HepG2 (cell line): ENCODE measurements at regions not wholly inside any gene's neighbourhood (a gene's known extent, or its start where the extent isn't known, plus 50 kb on each side); places are given as distances from the start of the nearest gene placed in this dataset.

Experiments used
- ATAC-seq: fragments of 200-7000 bp; cut with Tn5 transposase; 3 replicates; pipeline ENCODE4 v1.9.1; 2020; ENCODE audit warnings: mild to moderate bottlenecking, moderate library complexity
- BruUV-seq: library from RNA; stranded (reverse); fragments of 400-500 nt; replicated peaks from 2 replicates; lab custom pipeline; 2021; lab: Mats Ljungman, UMichigan
- CTCF ChIA-PET: fragments of 300-600 bp; formaldehyde crosslinking; extraction: SDS; loops from one replicate; lab custom pipeline; 2021; ENCODE audit warnings: low total read pairs, inconsistent platforms, low intra/inter-chr PET ratio; lab: Yijun Ruan, JAX
- POLR2A ChIA-PET: fragments of 350-600 bp; sonication (Branson Sonifier 250); formaldehyde crosslinking; loops from one replicate; lab custom pipeline; 2020; ENCODE audit warnings: antibody characterized with exemption, inconsistent platforms; lab: Yijun Ruan, JAX
- DNase-seq: peaks from one replicate; pipeline ENCODE4 v3.0.0-alpha.2; 2015; ENCODE audit warnings: low spot score
- FAIRE-seq: peaks from 3 replicates; lab custom pipeline; 2011; peaks lifted over from hg19 to GRCh38; lab: Jason Lieb, UNC
- H2AFZ ChIP-seq: one replicate; pipeline ENCODE4 v1.6.1; 2011; ENCODE audit warnings: low read length, inconsistent platforms
- H3K27ac ChIP-seq: fragments of 300-600 bp; 3 replicates; pipeline ENCODE4 v1.8.0; 2011; ENCODE audit warnings: mixed run types, mild to moderate bottlenecking, mixed read lengths, low read length, inconsistent platforms; ENCODE audit not compliant: insufficient read depth; ENCODE audit errors: extremely low read length
- H3K27me3 ChIP-seq, 2 experiments: fragments of 200-600 bp in 1 of 2; 2 replicates in 1 of 2; 3 replicates in 1 of 2; pipeline versions ENCODE4 v1.6.0 to v1.8.0; 2011; ENCODE audit warnings: low read length in 2 of 2, mild to moderate bottlenecking in 2 of 2, moderate library complexity in 2 of 2, inconsistent platforms in 1 of 2; ENCODE audit not compliant: insufficient read depth in 2 of 2, control insufficient read depth in 1 of 2
- H3K36me3 ChIP-seq, 2 experiments: fragments of 200-600 bp in 1 of 2; replicated peaks in 1 of 2; 2 replicates in 1 of 2; 3 replicates in 1 of 2; pipeline versions ENCODE4 v1.5.1 to v1.8.0; 2011; ENCODE audit warnings: low read length in 2 of 2, inconsistent platforms in 1 of 2; ENCODE audit not compliant: insufficient read depth in 2 of 2, control insufficient read depth in 1 of 2
- H3K4me1 ChIP-seq: 2 replicates; pipeline ENCODE4 v1.5.1; 2012; ENCODE audit warnings: low read length, inconsistent platforms; ENCODE audit not compliant: insufficient read depth
- H3K4me2 ChIP-seq: 2 replicates; pipeline ENCODE4 v1.6.0; 2011; ENCODE audit warnings: low read depth, low read length, inconsistent platforms
- H3K4me3 ChIP-seq, 3 experiments: fragments of 200-600 bp in 1 of 3; sonication (generic), shearing (Covaris generic) in 1 of 3; replicated peaks in 1 of 3; 2 replicates each; pipeline ENCODE4 v1.5.1; 2011 to 2016; ENCODE audit warnings: low read length in 3 of 3, inconsistent platforms in 2 of 3, low read depth in 2 of 3, mild to moderate bottlenecking in 2 of 3, control low read depth in 1 of 3, mixed read lengths in 1 of 3; ENCODE audit not compliant: insufficient read depth in 1 of 3
- H3K79me2 ChIP-seq: one replicate; pipeline ENCODE4 v1.6.1; 2011; ENCODE audit warnings: low read length, inconsistent platforms; ENCODE audit not compliant: insufficient read depth
- H3K9ac ChIP-seq: 2 replicates; pipeline ENCODE4 v1.6.0; 2011; ENCODE audit warnings: mild to moderate bottlenecking, low read depth, low read length, inconsistent platforms; ENCODE audit not compliant: insufficient read depth
- H3K9me3 ChIP-seq: 2 replicates; pipeline ENCODE4 v1.5.1; 2012; ENCODE audit warnings: mild to moderate bottlenecking, low read length
- H4K20me1 ChIP-seq: 2 replicates; pipeline ENCODE4 v1.6.0; 2011; ENCODE audit warnings: inconsistent platforms, mild to moderate bottlenecking, low read length, moderate library complexity; ENCODE audit not compliant: insufficient read depth
- CENPT ChIP-seq: sonication (generic); formaldehyde crosslinking; IDR thresholded peaks from 2 replicates; pipeline ENCODE4 v1.8.0; 2022; ENCODE audit warnings: low read depth, mild to moderate bottlenecking, moderate library complexity, missing genetic modification reagents
- CHD4 ChIP-seq: fragments of 200-600 bp; sonication (generic); IDR thresholded peaks from 2 replicates; pipeline ENCODE4 v1.7.0; 2017; ENCODE audit warnings: mild to moderate bottlenecking, low read length, borderline replicate concordance
- FOXA3 ChIP-seq: IDR thresholded peaks from 2 replicates; pipeline ENCODE4 v1.6.1; 2016; ENCODE audit warnings: missing genetic modification reagents, missing compliant biosample characterization
- ISX ChIP-seq: sonication (generic); formaldehyde crosslinking; conservative IDR thresholded peaks from 2 replicates; pipeline ENCODE4 v1.5.0; 2020; ENCODE audit warnings: missing genetic modification reagents
- PAF1 ChIP-seq: IDR thresholded peaks from 2 replicates; pipeline ENCODE4 v1.6.1; 2016; ENCODE audit warnings: missing genetic modification reagents, missing compliant biosample characterization
- RBM22 ChIP-seq: fragments of 200-400 bp; formaldehyde crosslinking; optimal IDR thresholded peaks from 2 replicates; pipeline ENCODE3; 2017; ENCODE audit warnings: mild to moderate bottlenecking, low read length, moderate library complexity
- TBP ChIP-seq: sonication (generic); formaldehyde crosslinking; IDR thresholded peaks from 2 replicates; pipeline ENCODE4 v1.5.0; 2020; ENCODE audit warnings: missing genetic modification reagents
- THAP11 ChIP-seq: IDR thresholded peaks from 2 replicates; pipeline ENCODE4 v1.6.1; 2016; ENCODE audit warnings: missing biosample characterization, missing genetic modification reagents
- TRAFD1 ChIP-seq: sonication (generic); formaldehyde crosslinking; IDR thresholded peaks from 2 replicates; pipeline ENCODE4 v1.5.1; 2020; ENCODE audit warnings: missing genetic modification reagents, mild to moderate bottlenecking, borderline replicate concordance
- ZNF205 ChIP-seq: IDR thresholded peaks from 2 replicates; pipeline ENCODE4 v1.6.1; 2018; ENCODE audit warnings: missing biosample characterization, missing genetic modification reagents
- ZNF484 ChIP-seq: sonication (generic); formaldehyde crosslinking; IDR thresholded peaks from 2 replicates; pipeline ENCODE4 v1.5.1; 2020; ENCODE audit warnings: mild to moderate bottlenecking, low read depth, missing genetic modification reagents, borderline replicate concordance
- ZNF562 ChIP-seq: sonication (generic); formaldehyde crosslinking; IDR thresholded peaks from 2 replicates; pipeline ENCODE4 v1.8.0; 2022; ENCODE audit warnings: missing genetic modification reagents, borderline replicate concordance
- WGBS: methylation state at CpG from one replicate; pipeline ENCODE4 v1.1.6; 2017; ENCODE audit warnings: low lambda C conversion rate; 5-methylcytosine and 5-hydroxymethylcytosine counted together
- in situ Hi-C: cut with HindIII; loops from 2 replicates; pipeline ENCODE4 v1.10.0; 2017; ENCODE audit warnings: low pct_unique_long_range_greater_than_20kb; ENCODE audit not compliant: extremely low pct_ligation_motif_present
- intact Hi-C: fragments of 100-400 bp; cut with micrococcal nuclease; formaldehyde crosslinking; loops from one replicate; pipeline ENCODE4 v1.10.0; 2022; ENCODE audit not compliant: unreplicated experiment
- TF ChIP-seq, protein P1 (sequence below): sonication (generic); formaldehyde crosslinking; IDR thresholded peaks from 2 replicates; pipeline ENCODE4 v1.4.0; 2020; ENCODE audit warnings: missing genetic modification reagents, borderline replicate concordance

GRCh38 chr1:5105744-5106143, 451.3 kb downstream of the AJAP1 start:
- BruUV-seq, result no TSS peak

More at GRCh38 chr1:5105744-5106143, 451.3 kb downstream of the AJAP1 start:
- Histone ChIP-seq H4K20me1 (no peaks in the 10 kb centered on the region), H3K27me3 (no peaks in the 10 kb centered on the region), H3K4me2 (no peak overlapping the region), H3K9ac (no peak overlapping the region), H3K27ac (no peak overlapping the region), H2AFZ (no peak overlapping the region), H3K4me3 (no peak overlapping the region)
- in situ Hi-C loops (no loop called here), intact Hi-C loops (no loop called here)
- ATAC-seq (no peak), FAIRE-seq (no peak), DNase-seq (no peak)
- no peak for TF ChIP-seq PAF1 (CRISPR knock-in tag)
- no peak for TF ChIP-seq ISX (CRISPR knock-in tag)
- TF ChIP-seq ZNF205 (CRISPR knock-in tag), result no peak
- TF ChIP-seq RBM22, result no peak
- no peak for TF ChIP-seq THAP11 (CRISPR knock-in tag)
- TF ChIP-seq, protein P1, sequence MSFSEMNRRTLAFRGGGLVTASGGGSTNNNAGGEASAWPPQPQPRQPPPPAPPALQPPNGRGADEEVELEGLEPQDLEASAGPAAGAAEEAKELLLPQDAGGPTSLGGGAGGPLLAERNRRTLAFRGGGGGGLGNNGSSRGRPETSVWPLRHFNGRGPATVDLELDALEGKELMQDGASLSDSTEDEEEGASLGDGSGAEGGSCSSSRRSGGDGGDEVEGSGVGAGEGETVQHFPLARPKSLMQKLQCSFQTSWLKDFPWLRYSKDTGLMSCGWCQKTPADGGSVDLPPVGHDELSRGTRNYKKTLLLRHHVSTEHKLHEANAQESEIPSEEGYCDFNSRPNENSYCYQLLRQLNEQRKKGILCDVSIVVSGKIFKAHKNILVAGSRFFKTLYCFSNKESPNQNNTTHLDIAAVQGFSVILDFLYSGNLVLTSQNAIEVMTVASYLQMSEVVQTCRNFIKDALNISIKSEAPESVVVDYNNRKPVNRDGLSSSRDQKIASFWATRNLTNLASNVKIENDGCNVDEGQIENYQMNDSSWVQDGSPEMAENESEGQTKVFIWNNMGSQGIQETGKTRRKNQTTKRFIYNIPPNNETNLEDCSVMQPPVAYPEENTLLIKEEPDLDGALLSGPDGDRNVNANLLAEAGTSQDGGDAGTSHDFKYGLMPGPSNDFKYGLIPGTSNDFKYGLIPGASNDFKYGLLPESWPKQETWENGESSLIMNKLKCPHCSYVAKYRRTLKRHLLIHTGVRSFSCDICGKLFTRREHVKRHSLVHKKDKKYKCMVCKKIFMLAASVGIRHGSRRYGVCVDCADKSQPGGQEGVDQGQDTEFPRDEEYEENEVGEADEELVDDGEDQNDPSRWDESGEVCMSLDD (CRISPR knock-in tag), result no peak
- TF ChIP-seq ZNF562, result no peak
- no peak for TF ChIP-seq FOXA3 (CRISPR knock-in tag)
- TF ChIP-seq ZNF484 (CRISPR knock-in tag), result no peak
- TF ChIP-seq CHD4, result no peak
- no peak for TF ChIP-seq TBP (CRISPR knock-in tag)
- no peak for TF ChIP-seq CENPT
- no peak for TF ChIP-seq TRAFD1
- TF ChIP-seq, all 625 proteins: peak for 0
- POLR2A ChIA-PET, result no interaction called here
- H3K4me1 ChIP-seq, result no peaks in the 10 kb centered on the region
- H3K36me3 ChIP-seq, result no peaks in the 10 kb centered on the region
- WGBS, result 11% methylated on average over 2 of the region's 2 CpGs
- H3K9me3 ChIP-seq, result peaks cover 34% of the 10 kb centered on the region
- H3K79me2 ChIP-seq, result no peaks in the 10 kb centered on the region
- CTCF ChIA-PET, result no interaction called here
